T-helper 1 cell (primary cell): ENCODE measurements at regions not wholly inside any gene's neighbourhood (a gene's known extent, or its start where the extent isn't known, plus 50 kb on each side); places are given as distances from the start of the nearest gene placed in this dataset.

Experiments
- DNase-seq, 5 donors: peaks; one replicate each; pipeline ENCODE4 v3.0.0-alpha.2; 2012 to 2020

- DNase-seq = no peak
These were observed 75.1 kb downstream of the LINGO1 start for GRCh38 chr15:77557564-77557963.

DNA sequence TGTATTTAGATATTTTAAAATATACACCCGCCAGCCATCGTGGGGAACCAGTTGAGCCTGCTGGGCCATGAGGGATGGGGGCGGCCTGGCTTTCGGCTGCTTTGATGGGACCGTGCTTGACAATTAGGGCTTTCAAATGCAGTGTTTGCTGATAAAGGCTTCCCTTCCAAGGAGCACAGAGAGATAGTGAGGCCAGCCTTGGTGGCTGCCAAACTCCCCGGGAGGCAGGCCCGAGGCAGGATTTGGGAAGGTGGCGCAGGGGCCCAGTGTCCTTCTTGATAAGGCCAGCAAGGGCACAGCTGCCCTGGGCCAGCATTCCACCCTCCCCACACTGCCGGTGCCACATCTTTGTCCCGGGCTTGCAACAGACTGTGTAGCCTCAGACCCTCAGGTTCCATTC is 75.6 kb downstream of the LINGO1 start:
- no peak for DNase-seq

GRCh38 chr15:77556622-77557021 is 76.1 kb downstream of the LINGO1 start:
- no peak for DNase-seq

GRCh38 chr15:77555232-77555631 is 77.5 kb downstream of the LINGO1 start:
- DNase-seq = no peak

- DNase-seq = no peak
These were observed 78.2 kb downstream of the LINGO1 start for GRCh38 chr15:77554306-77555080.

DNA sequence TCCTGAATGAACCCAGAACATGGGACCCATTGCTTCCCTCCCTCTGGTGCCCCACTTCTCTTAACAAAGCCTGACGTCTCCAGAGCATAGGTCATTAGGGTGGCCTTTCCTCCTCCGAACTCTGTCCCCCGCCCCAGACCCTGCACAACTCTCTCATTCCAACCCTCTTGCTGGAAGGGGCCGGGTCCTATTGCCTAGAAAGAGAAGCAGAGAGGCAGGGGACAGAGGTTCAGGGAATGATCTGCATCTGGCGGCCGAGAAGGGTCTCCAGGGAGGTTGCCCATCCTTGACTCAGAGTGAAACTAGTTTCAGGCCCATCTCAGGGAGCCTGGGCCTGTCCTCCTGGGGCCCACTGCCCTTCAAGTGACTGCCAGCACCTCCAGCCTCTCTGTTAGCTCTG is 79.0 kb downstream of the LINGO1 start:
- no peak for DNase-seq

DNA sequence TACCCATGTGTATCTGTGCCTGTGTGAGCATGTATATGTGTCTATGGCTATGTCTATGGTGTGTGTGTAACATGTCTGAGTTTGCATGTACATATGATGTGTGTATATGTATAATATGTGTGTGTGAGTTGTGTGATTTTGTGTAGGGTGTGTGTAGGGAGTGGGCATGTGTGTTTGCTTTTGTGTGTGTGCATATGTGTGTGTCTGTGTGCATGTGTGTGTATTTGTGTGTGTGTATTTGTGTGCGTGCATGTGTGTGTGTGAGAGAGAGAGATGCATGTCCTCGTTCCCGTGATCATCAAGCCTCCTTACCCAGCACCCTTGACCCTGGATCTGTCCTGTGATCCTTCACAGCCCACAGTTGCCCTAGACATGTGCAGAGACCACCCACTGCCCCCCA is 79.5 kb downstream of the LINGO1 start:
- no peak for DNase-seq

GRCh38 chr15:77552066-77552465 is 80.6 kb downstream of the LINGO1 start:
- no peak for DNase-seq

DNA sequence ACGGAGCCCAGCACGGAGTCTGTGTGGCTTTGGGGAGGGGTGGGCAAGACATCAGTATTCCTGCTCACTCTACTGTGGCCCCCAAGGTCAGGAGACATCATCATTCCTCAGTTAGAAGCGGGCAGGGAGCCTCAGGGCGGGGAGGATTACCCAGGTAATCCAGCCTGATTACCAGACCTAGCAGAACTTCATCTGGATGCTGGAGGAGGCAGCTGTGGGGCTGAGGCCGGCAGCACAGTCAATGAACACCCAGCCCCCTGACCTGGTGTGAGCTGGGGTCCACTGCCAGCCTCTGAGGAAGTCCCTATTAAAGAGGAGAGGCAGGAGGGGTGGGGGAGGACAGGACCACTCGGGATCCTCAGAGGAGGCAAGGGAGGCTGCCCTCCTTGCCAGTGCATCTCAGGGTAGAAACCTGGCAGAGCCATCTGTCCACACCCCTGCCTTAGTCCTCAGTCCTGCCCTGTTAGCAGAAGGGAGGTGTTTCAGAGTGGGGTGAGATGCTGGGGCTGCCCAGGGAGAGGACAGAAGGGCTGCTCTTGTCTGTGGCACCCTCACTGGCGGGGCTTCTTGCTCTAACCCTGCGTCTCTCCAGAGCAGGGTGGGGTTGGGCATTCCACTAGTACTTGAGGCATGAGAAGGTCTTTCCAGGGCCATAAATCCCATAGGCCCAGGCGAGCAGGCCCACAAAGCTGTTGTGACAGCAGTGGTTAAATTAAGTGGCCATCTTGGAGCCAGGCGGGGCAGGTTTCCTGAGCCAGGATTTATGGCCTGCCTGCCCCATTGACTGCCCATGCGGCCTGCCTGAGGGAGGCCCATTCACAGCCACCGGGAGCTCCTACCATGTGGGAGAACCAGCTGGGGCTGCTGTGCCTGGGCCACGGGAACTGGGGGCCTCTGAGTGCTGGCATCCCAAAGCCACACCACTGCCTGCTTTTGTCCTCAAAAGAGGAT is 82.1 kb downstream of the LINGO1 start:
- DNase-seq = no peak

DNA sequence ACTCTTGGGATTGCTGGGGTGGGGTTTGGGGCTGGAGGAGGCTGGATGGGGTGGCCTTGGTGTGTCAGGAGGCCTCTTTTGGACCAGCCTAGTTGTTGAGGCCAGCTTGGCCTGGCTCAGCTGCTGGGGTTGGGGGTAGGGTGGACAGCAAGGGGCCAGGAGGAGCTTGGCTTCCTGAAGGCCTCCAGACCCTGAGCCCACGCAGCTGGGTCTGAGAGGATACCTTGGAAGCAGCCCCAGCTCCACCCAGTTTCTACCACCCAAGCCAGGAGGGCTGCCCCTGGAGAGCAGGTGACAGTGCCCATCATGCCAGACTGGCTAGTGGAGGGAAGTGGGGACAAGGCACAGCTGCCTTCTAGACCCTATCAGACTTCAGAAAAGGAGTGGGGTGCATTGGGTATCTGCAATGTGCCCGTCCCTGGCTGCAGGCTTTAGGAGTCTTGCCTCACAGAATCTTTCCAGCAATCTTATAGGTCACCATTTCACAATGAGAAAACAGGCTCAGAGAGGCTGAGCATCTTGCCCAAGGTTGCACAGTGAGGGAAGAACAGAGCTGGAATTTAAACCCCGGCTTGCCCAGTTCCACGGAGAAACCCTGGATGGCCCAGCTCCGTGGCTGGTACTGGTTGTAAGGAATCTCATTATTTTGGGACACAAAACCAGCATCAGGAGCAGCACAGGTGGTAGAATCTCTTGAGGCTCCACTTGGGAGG is 83.0 kb downstream of the LINGO1 start:
- no peak for DNase-seq

DNA sequence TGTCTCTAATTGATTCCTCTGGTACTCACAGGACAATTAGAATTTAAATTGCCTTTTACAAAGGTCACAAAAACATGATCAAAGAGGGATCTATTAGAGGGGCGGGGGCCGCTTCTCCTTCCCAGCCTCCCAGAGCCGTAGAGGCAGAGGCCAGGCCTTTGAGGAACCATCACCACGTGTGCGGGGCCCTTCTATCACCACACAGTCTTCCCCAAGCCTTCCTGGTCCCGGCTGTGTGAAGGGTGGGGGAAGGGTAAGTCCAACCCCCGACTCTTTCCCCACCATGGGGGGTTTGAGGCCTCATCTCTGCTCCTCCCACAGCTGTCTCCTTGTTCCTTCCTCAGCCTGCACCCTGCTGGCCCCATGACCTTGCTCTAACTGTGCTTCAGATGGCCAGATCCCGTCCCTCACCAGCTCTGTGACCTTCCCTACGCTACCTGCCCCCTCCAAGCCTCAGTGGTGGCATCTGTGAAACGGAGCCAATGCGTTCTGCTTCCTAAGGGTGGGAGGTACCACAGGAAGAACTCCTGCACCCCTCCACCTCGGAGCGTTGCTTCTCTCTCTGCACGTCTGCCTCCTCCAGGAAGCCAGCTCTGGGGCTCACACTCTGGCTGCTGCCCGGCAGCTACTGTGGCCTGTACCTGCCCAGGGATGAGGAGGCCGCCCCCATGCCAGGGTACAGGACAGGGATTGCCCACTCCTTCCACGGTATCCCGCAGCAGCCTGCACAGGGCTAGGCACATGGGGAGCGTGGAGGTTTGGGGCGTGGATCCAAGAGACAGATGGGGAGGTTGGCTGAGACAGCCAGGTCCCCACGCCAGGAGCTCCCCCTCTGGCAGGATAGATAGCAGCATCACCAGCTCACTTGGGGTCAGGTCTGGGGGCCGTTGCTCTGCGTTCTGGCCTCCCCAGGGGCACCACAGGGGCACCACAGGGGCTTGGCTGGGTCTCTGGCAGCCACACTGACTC is 83.8 kb downstream of the LINGO1 start:
- no peak for DNase-seq

DNA sequence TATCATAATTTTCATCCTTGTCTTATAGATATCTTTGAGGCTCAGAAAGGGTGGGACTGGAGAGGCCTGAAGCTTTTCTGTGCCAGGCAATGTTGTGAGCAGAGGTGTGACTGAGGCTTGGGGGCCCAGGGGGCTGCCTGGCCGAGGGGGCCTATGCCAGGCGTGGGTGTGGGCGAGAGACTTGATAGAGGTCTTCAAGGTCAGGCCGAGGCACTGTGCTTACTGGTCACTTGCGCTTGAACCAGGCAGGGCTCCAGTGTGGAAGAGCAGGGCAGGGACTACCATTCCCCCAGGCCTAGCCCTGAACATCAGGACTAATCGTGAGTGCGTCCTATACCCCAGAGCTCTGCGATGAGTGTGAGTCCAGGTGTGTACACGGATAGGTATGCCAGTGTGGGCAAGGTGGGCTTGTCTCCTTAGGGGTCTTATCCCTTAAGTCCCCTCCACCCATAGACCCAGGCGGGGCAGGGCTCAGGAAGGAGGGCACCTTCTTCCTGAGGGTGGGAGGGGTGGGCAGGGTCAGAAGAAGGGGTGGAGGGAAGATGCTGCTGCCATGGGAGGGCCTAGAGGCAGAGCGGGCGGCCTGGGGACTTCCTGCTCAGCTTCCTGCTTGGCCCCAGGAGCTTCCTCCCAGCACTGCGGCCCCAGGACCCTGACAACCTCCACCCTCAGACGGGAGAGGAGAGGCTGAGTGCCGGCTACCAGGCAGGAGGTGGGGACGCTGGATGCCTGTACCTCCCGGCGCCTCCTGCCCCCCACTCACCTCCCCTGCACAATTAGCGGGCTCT is 84.7 kb downstream of the LINGO1 start:
- DNase-seq = no peak

- DNase-seq = no peak
These were observed 85.8 kb downstream of the LINGO1 start for GRCh38 chr15:77546870-77547269.

DNA sequence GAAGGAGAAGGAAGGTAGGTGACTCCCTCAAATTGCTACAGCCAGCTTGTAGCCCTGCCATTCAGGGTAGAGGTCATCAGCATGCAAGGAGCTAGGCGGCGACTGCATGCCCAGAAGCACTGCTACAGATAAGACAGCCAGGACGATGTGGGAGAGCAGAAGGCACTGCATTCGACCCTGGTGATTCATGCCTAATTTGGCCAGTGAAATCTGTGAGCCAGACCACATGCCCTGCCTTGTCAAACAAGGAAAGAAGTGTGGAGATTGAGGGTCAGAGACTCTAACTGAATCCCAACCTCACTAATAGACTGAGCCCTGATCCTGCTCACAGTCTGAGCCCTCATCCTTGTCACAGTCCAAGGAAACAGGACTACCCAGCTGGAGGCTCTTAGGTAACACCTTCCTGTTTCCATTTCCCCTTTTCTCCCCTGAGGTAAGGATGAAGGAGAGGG is 86.6 kb downstream of the LINGO1 start:
- no peak for DNase-seq

DNA sequence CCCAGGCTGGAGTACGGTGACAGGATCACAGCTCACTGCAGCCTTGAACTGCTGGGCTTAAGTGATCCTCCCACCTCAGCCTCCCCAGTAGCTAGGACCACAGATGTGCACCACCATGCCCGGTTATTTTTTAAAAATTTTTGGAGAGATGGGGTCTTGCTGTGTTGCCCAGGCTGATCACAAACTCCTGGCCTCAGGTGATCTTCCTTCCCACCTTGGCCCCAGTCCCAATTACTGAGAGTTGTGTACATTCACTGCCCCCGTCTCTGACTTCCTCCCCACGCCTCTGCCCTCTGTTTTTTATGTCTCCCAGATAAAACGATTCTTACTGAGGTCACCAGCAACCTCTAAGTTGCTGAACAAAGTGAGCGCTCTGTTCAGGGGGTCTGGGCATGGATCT is 87.7 kb downstream of the LINGO1 start:
- DNase-seq = no peak

GRCh38 chr15:77544162-77544561 is 88.5 kb downstream of the LINGO1 start:
- DNase-seq = no peak

DNA sequence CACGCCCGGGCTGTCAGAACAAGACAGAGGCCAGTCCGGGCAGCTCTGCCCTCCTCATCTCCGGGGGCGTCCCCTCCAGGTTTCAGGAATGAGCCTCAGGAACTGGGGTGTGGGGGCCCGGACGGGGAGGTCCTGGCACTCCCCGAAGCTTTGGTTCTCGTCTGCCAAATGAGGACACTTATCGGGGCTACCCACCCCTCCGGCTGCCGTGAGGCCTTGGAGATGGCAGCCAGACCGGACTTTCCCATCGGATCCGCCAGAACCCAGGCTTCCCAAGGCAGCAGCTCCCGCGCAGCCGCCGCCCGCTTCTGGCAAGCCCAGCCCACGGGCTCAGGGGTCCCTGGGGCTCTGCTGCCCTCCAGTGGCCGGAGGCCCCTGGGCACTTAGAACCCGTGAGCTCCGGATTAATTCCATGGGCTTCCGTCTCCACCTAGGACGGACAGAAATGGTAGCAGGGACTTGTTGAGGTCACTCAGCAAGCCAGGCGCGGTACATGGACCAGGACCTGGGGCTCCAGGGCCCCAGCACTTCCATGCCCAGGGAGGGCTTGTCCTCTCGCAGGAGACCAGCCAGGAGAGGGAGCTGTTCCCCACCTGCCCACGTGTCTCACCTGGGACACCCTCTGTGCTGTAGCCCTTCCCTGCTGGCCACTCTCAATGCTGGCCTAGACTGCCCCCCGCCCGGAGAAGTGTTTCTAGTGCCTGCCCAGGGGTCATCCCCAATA is 89.4 kb downstream of the LINGO1 start:
- peak; percentile 39 to 70 (median 55) for DNase-seq

GRCh38 chr15:77542491-77543001 is 90.2 kb downstream of the LINGO1 start:
- DNase-seq = no peak

DNA sequence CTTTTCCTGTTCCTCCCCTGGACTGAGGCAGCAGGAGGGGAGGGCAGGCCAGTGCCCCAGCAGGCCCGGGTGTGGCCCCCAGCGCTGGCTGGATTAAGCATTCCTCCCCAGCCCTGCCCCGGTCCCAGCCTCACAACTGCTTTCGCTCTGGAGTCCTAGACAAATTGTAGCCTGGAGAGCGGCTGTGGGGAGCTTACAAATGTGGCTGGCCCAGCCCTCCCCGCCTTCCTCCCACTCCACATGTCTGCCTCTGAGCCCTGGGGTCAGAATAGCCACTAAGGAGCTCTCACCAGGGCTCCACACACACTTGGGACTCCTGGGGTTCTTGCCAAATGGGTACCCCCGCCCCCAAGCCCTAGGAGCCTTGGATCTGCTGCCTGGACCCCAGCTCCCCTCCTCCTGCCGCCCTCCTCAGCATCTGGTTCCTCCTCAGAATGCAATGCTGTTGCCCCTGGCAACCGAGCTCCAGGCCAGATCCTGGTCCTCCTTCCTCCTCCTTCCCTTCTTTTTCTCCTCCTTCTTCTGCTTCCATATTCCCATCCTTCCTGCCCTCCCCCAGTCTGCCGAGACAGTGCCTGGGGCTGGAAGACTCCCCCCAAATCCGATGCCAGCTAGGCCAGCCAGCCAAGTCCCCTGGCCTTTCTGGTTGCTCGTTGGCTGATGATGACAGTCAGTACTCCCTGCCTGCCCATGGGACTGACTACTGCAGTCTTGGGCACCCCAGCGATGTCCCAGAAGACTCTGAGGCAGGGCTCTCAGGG is 91.1 kb downstream of the LINGO1 start:
- no peak for DNase-seq
